Neural progenitor cell (in vitro differentiated cells): ENCODE measurements at regions not wholly inside any gene's neighbourhood (a gene's known extent, or its start where the extent isn't known, plus 50 kb on each side); places are given as distances from the start of the nearest gene placed in this dataset.
"Not testable (repeated sequence)": the region's sequence is repeated elsewhere in the genome, so short reads cannot be mapped to it uniquely, and the experiment has no call there.

ENCODE experiments used
- DNase-seq: peaks from one replicate; pipeline ENCODE4 v3.0.0-alpha.2; 2016; ENCODE audit warnings: low spot score
- H2AFZ ChIP-seq: fragments of 200-600 bp; sonication (generic); replicated peaks from 2 replicates; pipeline ENCODE4 v1.6.1; 2016; ENCODE audit warnings: antibody characterized with exemption
- H3F3A ChIP-seq: fragments of 200-600 bp; sonication (generic); 2 replicates; pipeline ENCODE4 v1.6.1; 2016; ENCODE audit warnings: antibody characterized with exemption, low read depth
- H3K27ac ChIP-seq: fragments of 200-600 bp; sonication (generic); 2 replicates; pipeline ENCODE4 v1.5.1; 2016; ENCODE audit warnings: mild to moderate bottlenecking
- H3K27me3 ChIP-seq: fragments of 200-600 bp; sonication (generic); 2 replicates; pipeline ENCODE4 v1.6.1; 2016; ENCODE audit warnings: mild to moderate bottlenecking, moderate library complexity
- H3K36me3 ChIP-seq: fragments of 200-600 bp; sonication (generic); 2 replicates; pipeline ENCODE4 v1.5.1; 2016
- H3K4me1 ChIP-seq: fragments of 200-600 bp; sonication (generic); 2 replicates; pipeline ENCODE4 v1.6.1; 2016; ENCODE audit warnings: mixed run types
- H3K4me2 ChIP-seq: fragments of 200-600 bp; sonication (generic); 2 replicates; pipeline ENCODE4 v1.6.1; 2016
- H3K4me3 ChIP-seq: fragments of 200-600 bp; sonication (generic); 2 replicates; pipeline ENCODE4 v1.5.1; 2016
- H3K79me2 ChIP-seq: fragments of 200-600 bp; sonication (generic); 2 replicates; pipeline ENCODE4 v1.6.1; 2016; ENCODE audit warnings: low read depth
- H3K9ac ChIP-seq: fragments of 200-600 bp; sonication (generic); 2 replicates; pipeline ENCODE4 v1.6.1; 2016
- H3K9me3 ChIP-seq: fragments of 200-600 bp; sonication (generic); 2 replicates; pipeline ENCODE4 v1.5.1; 2016; ENCODE audit warnings: low read depth
- H4K20me1 ChIP-seq: fragments of 200-600 bp; sonication (generic); 2 replicates; pipeline ENCODE4 v1.6.1; 2016; ENCODE audit warnings: low read depth
- H3K27ac Mint-ChIP-seq: 3 replicates; pipeline ENCODE4 v1.8.0; 2021; ENCODE audit warnings: mixed read lengths
- H3K27me3 Mint-ChIP-seq: 2 replicates; pipeline ENCODE4 v1.8.0; 2022; ENCODE audit warnings: low read depth, mild to moderate bottlenecking, inconsistent platforms, moderate library complexity, mixed read lengths; ENCODE audit not compliant: insufficient read depth
- H3K36me3 Mint-ChIP-seq: 3 replicates; pipeline ENCODE4 v1.8.0; 2021; ENCODE audit warnings: mixed read lengths
- H3K4me1 Mint-ChIP-seq: 3 replicates; pipeline ENCODE4 v1.8.0; 2021; ENCODE audit warnings: mixed read lengths
- H3K4me3 Mint-ChIP-seq: 3 replicates; pipeline ENCODE4 v1.8.0; 2021; ENCODE audit warnings: mild to moderate bottlenecking, moderate library complexity, mixed read lengths
- H3K9me3 Mint-ChIP-seq: 3 replicates; pipeline ENCODE4 v1.8.0; 2020; ENCODE audit warnings: mixed read lengths
- EZH2 ChIP-seq: fragments of 200-600 bp; sonication (generic); IDR thresholded peaks from 2 replicates; pipeline ENCODE4 v1.6.1; 2017; ENCODE audit warnings: antibody characterized with exemption, mild to moderate bottlenecking, moderate library complexity
- EZH2phosphoT487 ChIP-seq: fragments of 200-600 bp; sonication (generic); IDR thresholded peaks from 2 replicates; pipeline ENCODE4 v1.6.1; 2017; ENCODE audit warnings: antibody characterized with exemption
- TF ChIP-seq, protein P1 (sequence below): fragments of 200-600 bp; sonication (generic); IDR thresholded peaks from 2 replicates; pipeline ENCODE4 v1.5.1; 2017; ENCODE audit warnings: antibody characterized with exemption, mild to moderate bottlenecking

DNA sequence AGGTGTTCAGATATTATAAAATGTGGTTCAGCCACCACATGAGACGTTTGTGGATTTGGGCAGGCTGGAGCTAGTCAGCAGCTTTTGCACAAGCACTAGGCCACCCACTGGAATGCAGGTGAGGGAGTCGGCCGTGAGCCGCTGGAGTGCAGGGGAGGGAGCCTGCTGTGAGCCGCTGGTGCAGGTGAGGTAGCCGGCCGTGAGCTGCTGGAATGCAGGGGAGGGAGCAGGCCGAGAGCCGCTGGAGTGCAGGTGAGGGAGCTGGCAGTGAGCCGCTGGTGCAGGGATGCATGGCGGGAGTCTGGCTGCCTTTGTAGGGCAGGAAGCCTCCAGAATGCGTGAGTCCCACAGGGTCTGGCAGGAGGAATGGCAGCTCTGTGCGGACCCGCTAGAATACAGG, 1907.6 kb upstream of the DEFB115 start:
- TF ChIP-seq EZH2: no peak
- TF ChIP-seq, protein P1, sequence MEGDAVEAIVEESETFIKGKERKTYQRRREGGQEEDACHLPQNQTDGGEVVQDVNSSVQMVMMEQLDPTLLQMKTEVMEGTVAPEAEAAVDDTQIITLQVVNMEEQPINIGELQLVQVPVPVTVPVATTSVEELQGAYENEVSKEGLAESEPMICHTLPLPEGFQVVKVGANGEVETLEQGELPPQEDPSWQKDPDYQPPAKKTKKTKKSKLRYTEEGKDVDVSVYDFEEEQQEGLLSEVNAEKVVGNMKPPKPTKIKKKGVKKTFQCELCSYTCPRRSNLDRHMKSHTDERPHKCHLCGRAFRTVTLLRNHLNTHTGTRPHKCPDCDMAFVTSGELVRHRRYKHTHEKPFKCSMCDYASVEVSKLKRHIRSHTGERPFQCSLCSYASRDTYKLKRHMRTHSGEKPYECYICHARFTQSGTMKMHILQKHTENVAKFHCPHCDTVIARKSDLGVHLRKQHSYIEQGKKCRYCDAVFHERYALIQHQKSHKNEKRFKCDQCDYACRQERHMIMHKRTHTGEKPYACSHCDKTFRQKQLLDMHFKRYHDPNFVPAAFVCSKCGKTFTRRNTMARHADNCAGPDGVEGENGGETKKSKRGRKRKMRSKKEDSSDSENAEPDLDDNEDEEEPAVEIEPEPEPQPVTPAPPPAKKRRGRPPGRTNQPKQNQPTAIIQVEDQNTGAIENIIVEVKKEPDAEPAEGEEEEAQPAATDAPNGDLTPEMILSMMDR: no peak
- TF ChIP-seq EZH2phosphoT487: no peak
- Histone ChIP-seq H3K27ac (no peak overlapping the region), H4K20me1 (no peaks in the 10 kb centered on the region), H3K4me2 (no peak overlapping the region), H3K4me1 (no peaks in the 10 kb centered on the region), H3K9me3 (no peaks in the 10 kb centered on the region), H3K4me3 (no peak overlapping the region), H3K9ac (no peak overlapping the region), H2AFZ (no peak overlapping the region), H3K27me3 (no peaks in the 10 kb centered on the region), H3K36me3 (no peaks in the 10 kb centered on the region), H3K79me2 (no peaks in the 10 kb centered on the region), H3F3A (no peaks in the 10 kb centered on the region)
- no peaks in the 10 kb centered on the region for H3K4me1 Mint-ChIP-seq
- H3K27ac Mint-ChIP-seq: no peak overlapping the region
- no peak overlapping the region for H3K4me3 Mint-ChIP-seq
- H3K27me3 Mint-ChIP-seq: no peaks in the 10 kb centered on the region
- no peaks in the 10 kb centered on the region for H3K36me3 Mint-ChIP-seq
- H3K9me3 Mint-ChIP-seq: peaks cover 22% of the 10 kb centered on the region
- no peak for DNase-seq

DNA sequence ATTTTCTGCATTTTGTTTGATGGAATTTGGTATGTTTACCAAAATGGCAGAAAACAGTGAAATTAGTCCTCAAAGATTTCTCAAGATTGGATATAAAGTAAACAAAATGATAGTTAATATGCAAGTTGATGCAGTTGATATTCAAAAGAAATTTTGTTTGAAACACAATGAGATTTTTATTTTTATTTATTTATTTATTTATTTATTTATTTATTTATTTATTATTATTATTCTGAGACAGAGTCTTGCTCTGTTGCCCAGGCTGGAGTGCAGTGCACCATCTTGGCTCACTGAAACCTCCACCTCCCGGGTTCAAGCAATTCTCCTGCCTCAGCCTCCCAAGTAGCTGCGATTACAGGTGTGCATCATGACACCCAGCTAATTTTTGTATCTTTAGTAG, 1881.5 kb upstream of the DEFB115 start:
- not testable (repeated sequence) for H3K9me3 ChIP-seq

DNA sequence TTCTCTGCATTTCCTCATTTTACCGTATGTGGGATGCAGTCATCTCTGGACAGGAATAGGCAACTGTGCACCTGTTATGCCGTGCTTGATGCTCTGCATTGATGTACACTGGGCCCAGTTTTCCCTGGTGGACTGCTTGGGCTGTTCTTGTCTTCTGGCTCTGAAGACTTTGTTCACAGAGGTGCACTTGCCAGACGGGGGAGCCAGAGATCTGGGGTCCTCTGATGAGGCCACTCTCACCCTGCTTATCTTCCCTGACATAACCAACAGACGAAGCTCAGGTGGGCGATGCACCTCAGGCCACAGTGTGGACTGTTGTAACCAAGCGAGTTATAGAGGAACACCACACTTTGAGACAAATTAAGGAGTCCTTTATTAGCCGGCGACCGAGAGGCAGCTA, 1864.6 kb upstream of the DEFB115 start:
- not testable (repeated sequence) for H3K79me2 ChIP-seq, H3K36me3 ChIP-seq, H3K27ac ChIP-seq, H3K27me3 ChIP-seq, H2AFZ ChIP-seq, H3K4me1 ChIP-seq, H3K36me3 Mint-ChIP-seq, H3K9ac ChIP-seq, H3F3A ChIP-seq, H3K4me3 ChIP-seq, DNase-seq, H3K4me1 Mint-ChIP-seq, H4K20me1 ChIP-seq, H3K4me2 ChIP-seq, H3K4me3 Mint-ChIP-seq, H3K27ac Mint-ChIP-seq, H3K27me3 Mint-ChIP-seq, H3K9me3 ChIP-seq
- peaks cover 28% of the 10 kb centered on the region for H3K9me3 Mint-ChIP-seq

More for the DNA sequence above, 1881.5 kb upstream of the DEFB115 start:
- H3K27me3 Mint-ChIP-seq, H3K36me3 Mint-ChIP-seq, H2AFZ ChIP-seq, H3K4me3 Mint-ChIP-seq, H3K27ac ChIP-seq, H3K9ac ChIP-seq, H3K27ac Mint-ChIP-seq, H3K79me2 ChIP-seq, H3K4me2 ChIP-seq, H3K4me1 ChIP-seq, H3K36me3 ChIP-seq, H3K4me1 Mint-ChIP-seq, H3K27me3 ChIP-seq, H3F3A ChIP-seq, H3K4me3 ChIP-seq, H4K20me1 ChIP-seq, DNase-seq: not testable (repeated sequence)
- peaks cover 19% of the 10 kb centered on the region for H3K9me3 Mint-ChIP-seq

DNA sequence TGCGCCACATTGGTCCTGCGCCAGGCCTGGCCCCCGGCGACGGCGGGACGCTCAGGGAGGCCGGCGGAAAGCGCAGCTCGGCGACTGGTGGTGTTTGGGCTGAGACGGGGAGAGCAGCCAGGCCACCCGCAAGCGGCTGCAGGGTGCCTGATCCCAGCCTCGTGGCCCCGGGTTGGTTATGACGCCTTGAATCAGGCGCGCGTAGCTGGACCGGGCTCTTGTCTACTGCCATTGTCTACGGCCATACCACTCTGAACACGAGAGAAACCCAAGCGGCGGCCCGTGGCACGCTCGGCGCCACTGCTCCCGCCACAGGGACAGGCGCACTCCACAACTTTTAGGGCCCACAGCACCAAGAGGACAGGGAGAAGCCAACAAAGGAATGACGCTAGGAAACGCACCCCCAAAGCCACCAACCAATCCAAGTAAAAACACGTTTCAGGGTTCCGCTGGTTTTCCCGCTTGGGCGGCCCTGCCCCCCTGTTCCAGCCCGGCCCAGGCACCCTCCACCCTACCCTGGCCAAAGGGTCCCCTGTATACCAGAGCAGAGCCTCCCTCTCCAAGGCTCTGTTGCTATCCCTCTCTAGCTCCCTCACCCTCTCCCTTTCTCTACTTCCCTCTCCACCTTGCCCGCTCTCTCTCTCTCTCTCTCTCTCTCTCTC, 1849.3 kb upstream of the DEFB115 start:
- Histone ChIP-seq H3K4me1 (no peaks in the 10 kb centered on the region), H3K9me3 (no peaks in the 10 kb centered on the region), H3K79me2 (no peaks in the 10 kb centered on the region), H3K27ac (no peak overlapping the region), H3K4me3 (no peak overlapping the region), H3K9ac (no peak overlapping the region), H2AFZ (no peak overlapping the region), H4K20me1 (no peaks in the 10 kb centered on the region), H3K36me3 (no peaks in the 10 kb centered on the region), H3F3A (no peaks in the 10 kb centered on the region), H3K27me3 (no peaks in the 10 kb centered on the region), H3K4me2 (no peak overlapping the region)
- TF ChIP-seq EZH2phosphoT487 (no peak), EZH2 (no peak)
- TF ChIP-seq, protein P1: no peak
- H3K9me3 Mint-ChIP-seq: peaks cover 59% of the 10 kb centered on the region
- no peak overlapping the region for H3K4me3 Mint-ChIP-seq
- peaks cover 3% of the 10 kb centered on the region for H3K36me3 Mint-ChIP-seq
- H3K27ac Mint-ChIP-seq: no peak overlapping the region
- DNase-seq: no peak
- peaks cover 3% of the 10 kb centered on the region for H3K27me3 Mint-ChIP-seq
- no peaks in the 10 kb centered on the region for H3K4me1 Mint-ChIP-seq

DNA sequence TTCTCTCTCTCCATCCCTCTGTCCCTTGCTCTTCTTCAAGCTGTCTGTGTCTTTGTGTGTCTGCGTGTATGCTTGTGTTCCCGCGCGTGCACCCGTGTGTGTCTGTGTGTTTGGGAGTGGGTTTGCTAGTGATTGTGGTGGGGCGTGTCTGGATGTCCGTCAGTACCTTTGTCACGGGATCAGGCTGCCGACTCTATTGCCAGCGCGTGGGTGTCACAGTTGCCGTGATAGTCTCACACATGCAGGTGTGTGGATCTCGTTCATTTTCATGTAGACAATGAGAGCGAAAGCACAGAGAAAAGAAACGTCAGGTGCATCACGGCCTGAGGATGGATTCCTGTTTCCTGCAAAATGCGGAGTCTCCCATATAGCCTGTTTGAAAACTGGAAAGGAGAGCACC, 1848.8 kb upstream of the DEFB115 start:
- H3K36me3 Mint-ChIP-seq, H3K9me3 ChIP-seq: not testable (repeated sequence)
- peaks cover 62% of the 10 kb centered on the region for H3K9me3 Mint-ChIP-seq

DNA sequence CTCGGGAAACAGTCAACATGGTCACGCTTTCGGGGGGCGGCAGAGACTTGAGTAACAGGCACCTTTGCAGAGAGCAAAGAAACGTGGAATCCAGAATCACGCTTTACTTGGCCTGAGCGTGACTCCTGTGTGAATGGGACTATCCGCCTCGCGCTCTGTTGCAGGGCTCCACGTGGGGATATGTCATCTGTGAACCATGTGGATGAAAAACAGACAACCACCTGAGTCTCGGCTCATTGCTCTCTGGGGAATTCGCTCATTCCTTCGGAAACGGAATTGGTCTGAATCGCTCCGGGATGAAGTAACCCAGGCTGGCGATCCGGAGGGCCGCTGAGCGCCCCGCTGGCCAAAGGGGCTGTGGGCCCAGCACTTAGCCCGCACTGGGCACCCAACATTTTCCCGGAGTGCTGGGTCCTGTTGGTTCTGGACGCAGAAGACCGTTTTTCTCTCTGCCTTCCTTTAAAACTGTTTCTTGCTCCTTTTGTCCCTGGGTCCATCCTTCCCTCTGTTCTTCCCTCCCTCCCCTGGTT, 1848.2 kb upstream of the DEFB115 start:
- not testable (repeated sequence) for H3K4me3 ChIP-seq, H3K4me1 Mint-ChIP-seq, H3K4me3 Mint-ChIP-seq, DNase-seq, H3K36me3 ChIP-seq, H3F3A ChIP-seq, H2AFZ ChIP-seq, H3K9ac ChIP-seq, H3K27me3 Mint-ChIP-seq, H3K79me2 ChIP-seq, H3K27ac Mint-ChIP-seq, H3K36me3 Mint-ChIP-seq, H3K27ac ChIP-seq, H3K9me3 ChIP-seq, H4K20me1 ChIP-seq, H3K4me1 ChIP-seq, H3K27me3 ChIP-seq, H3K4me2 ChIP-seq
- H3K9me3 Mint-ChIP-seq: peaks cover 64% of the 10 kb centered on the region

More for the DNA sequence above, 1848.8 kb upstream of the DEFB115 start:
- H2AFZ ChIP-seq, H3K4me2 ChIP-seq, H4K20me1 ChIP-seq, H3K27ac ChIP-seq, H3K27me3 ChIP-seq, DNase-seq, H3K4me3 ChIP-seq, H3K36me3 ChIP-seq, H3K4me1 ChIP-seq, H3K4me3 Mint-ChIP-seq, H3K27me3 Mint-ChIP-seq, H3K79me2 ChIP-seq, H3K9ac ChIP-seq, H3K4me1 Mint-ChIP-seq, H3K27ac Mint-ChIP-seq, H3F3A ChIP-seq: not testable (repeated sequence)
